ENCODE measurements at regions not wholly inside any gene's neighbourhood (a gene's known extent, or its start where the extent isn't known, plus 50 kb on each side); places are given as distances from the start of the nearest gene placed in this dataset.
"Not testable (repeated sequence)": the region's sequence is repeated elsewhere in the genome, so short reads cannot be mapped to it uniquely, and the experiment has no call there.

- no peak overlapping the region for H3K4me3 ChIP-seq (ENCODE audit: low read depth, low read length)
- in situ Hi-C loops (cut with HindIII; ENCODE audit: low sequenced_read_pairs), result no loop called here
- TF ChIP-seq CTCF (IDR thresholded peaks at IDR 0.05; ENCODE audit: low read depth, low read length, missing control alignments), result no peak
- DNase-seq (ENCODE audit: low read depth), result no peak
Measured at GRCh38 chr11:13782390-13783075, 114.1 kb downstream of the FAR1 start.

- H3K4me3 ChIP-seq (ENCODE audit: low read depth, low read length), result no peak overlapping the region
- in situ Hi-C loops (cut with HindIII; ENCODE audit: low sequenced_read_pairs), result no loop called here
- DNase-seq (ENCODE audit: low read depth), result no peak
- TF ChIP-seq CTCF (IDR thresholded peaks at IDR 0.05; ENCODE audit: low read depth, low read length, missing control alignments), result no peak
Measured at GRCh38 chr11:13784441-13784840, 116.0 kb downstream of the FAR1 start.

- in situ Hi-C loops (cut with HindIII; ENCODE audit: low sequenced_read_pairs), result no loop called here
- no peak overlapping the region for H3K4me3 ChIP-seq (ENCODE audit: low read depth, low read length)
- no peak for TF ChIP-seq CTCF (IDR thresholded peaks at IDR 0.05; ENCODE audit: low read depth, low read length, missing control alignments)
- no peak for DNase-seq (ENCODE audit: low read depth)
Measured at GRCh38 chr11:13784855-13785254, 116.4 kb downstream of the FAR1 start.

- DNase-seq (ENCODE audit: low read depth), result no peak
- no peak overlapping the region for H3K4me3 ChIP-seq (ENCODE audit: low read depth, low read length)
- in situ Hi-C loops (cut with HindIII; ENCODE audit: low sequenced_read_pairs), result no loop called here
- TF ChIP-seq CTCF (IDR thresholded peaks at IDR 0.05; ENCODE audit: low read depth, low read length, missing control alignments), result no peak
Measured at GRCh38 chr11:13786688-13787087, 118.2 kb downstream of the FAR1 start.

- H3K4me3 ChIP-seq (ENCODE audit: low read depth, low read length); DNase-seq (ENCODE audit: low read depth); in situ Hi-C loops (cut with HindIII; ENCODE audit: low sequenced_read_pairs): not testable (repeated sequence)
Measured at GRCh38 chr11:13797616-13798015, 129.1 kb downstream of the FAR1 start.

GRCh38 chr11:13800901-13801300, 132.4 kb downstream of the FAR1 start:
- H3K4me3 ChIP-seq (ENCODE audit: low read depth, low read length), result no peak overlapping the region
- DNase-seq (ENCODE audit: low read depth), result no peak
- TF ChIP-seq CTCF (IDR thresholded peaks at IDR 0.05; ENCODE audit: low read depth, low read length, missing control alignments), result no peak
- in situ Hi-C loops (cut with HindIII; ENCODE audit: low sequenced_read_pairs), result no loop called here

- in situ Hi-C loops (cut with HindIII; ENCODE audit: low sequenced_read_pairs), result no loop called here
- no peak overlapping the region for H3K4me3 ChIP-seq (ENCODE audit: low read depth, low read length)
- no peak for DNase-seq (ENCODE audit: low read depth)
- TF ChIP-seq CTCF (IDR thresholded peaks at IDR 0.05; ENCODE audit: low read depth, low read length, missing control alignments), result no peak
Measured at GRCh38 chr11:13818325-13818724, 144.2 kb upstream of the SPON1 start.
